GM23248 (cell line): ENCODE measurements at regions not wholly inside any gene's neighbourhood (a gene's known extent, or its start where the extent isn't known, plus 50 kb on each side); places are given as distances from the start of the nearest gene placed in this dataset.

Source experiments
- DNase-seq: peaks from one replicate; pipeline ENCODE4 v3.0.0-alpha.2; 2015
- H2AFZ ChIP-seq: fragments of 200-600 bp; sonication (generic); 2 replicates; pipeline ENCODE4 v1.6.1; 2016; ENCODE audit warnings: antibody characterized with exemption
- H3F3A ChIP-seq: fragments of 200-600 bp; sonication (generic); 2 replicates; pipeline ENCODE4 v1.6.1; 2016; ENCODE audit warnings: mild to moderate bottlenecking, antibody characterized with exemption, mixed run types; ENCODE audit not compliant: insufficient read depth
- H3K27ac ChIP-seq: fragments of 200-600 bp; sonication (generic); 2 replicates; pipeline ENCODE4 v1.5.1; 2016; ENCODE audit warnings: mild to moderate bottlenecking
- H3K27me3 ChIP-seq: fragments of 200-600 bp; sonication (generic); replicated peaks from 2 replicates; pipeline ENCODE4 v1.6.1; 2016; ENCODE audit warnings: mild to moderate bottlenecking; ENCODE audit not compliant: insufficient read depth
- H3K36me3 ChIP-seq: fragments of 200-600 bp; sonication (generic); 2 replicates; pipeline ENCODE4 v1.6.1; 2016; ENCODE audit warnings: low read depth, mild to moderate bottlenecking
- H3K4me1 ChIP-seq: fragments of 200-600 bp; sonication (generic); 2 replicates; pipeline ENCODE4 v1.6.1; 2016; ENCODE audit warnings: mild to moderate bottlenecking; ENCODE audit not compliant: insufficient read depth
- H3K4me2 ChIP-seq: fragments of 200-600 bp; sonication (generic); one replicate; pipeline ENCODE4 v1.6.1; 2016; ENCODE audit warnings: mild to moderate bottlenecking; ENCODE audit not compliant: unreplicated experiment
- H3K4me3 ChIP-seq: fragments of 200-600 bp; sonication (generic); 2 replicates; pipeline ENCODE4 v1.5.1; 2016; ENCODE audit warnings: mild to moderate bottlenecking
- H3K79me2 ChIP-seq: fragments of 200-600 bp; sonication (generic); 2 replicates; pipeline ENCODE4 v1.6.1; 2016; ENCODE audit warnings: mild to moderate bottlenecking; ENCODE audit not compliant: insufficient read depth
- H3K9ac ChIP-seq: fragments of 200-600 bp; sonication (generic); 2 replicates; pipeline ENCODE4 v1.6.1; 2016; ENCODE audit warnings: mild to moderate bottlenecking
- H3K9me2 ChIP-seq: fragments of 200-600 bp; sonication (generic); 2 replicates; pipeline ENCODE4 v1.6.1; 2016; ENCODE audit warnings: mixed run types, mild to moderate bottlenecking, moderate library complexity; ENCODE audit not compliant: insufficient read depth
- H3K9me3 ChIP-seq: fragments of 200-600 bp; sonication (generic); one replicate; pipeline ENCODE4 v1.6.1; 2017; ENCODE audit warnings: low read depth
- H4K20me1 ChIP-seq: fragments of 200-600 bp; sonication (generic); 2 replicates; pipeline ENCODE4 v1.6.0; 2016; ENCODE audit not compliant: insufficient read depth
- EZH2 ChIP-seq: fragments of 200-600 bp; sonication (generic); IDR thresholded peaks from 2 replicates; pipeline ENCODE4 v1.6.1; 2018; ENCODE audit warnings: antibody characterized with exemption, mild to moderate bottlenecking; ENCODE audit not compliant: insufficient read depth, poor library complexity, severe bottlenecking
- EZH2phosphoT487 ChIP-seq: fragments of 200-600 bp; sonication (generic); IDR thresholded peaks from 2 replicates; pipeline ENCODE4 v1.6.1; 2018; ENCODE audit warnings: antibody characterized with exemption, moderate library complexity, mild to moderate bottlenecking, low read depth; ENCODE audit not compliant: insufficient read depth
- WGBS, 2 experiments: methylation state at CpG; one replicate each; pipeline ENCODE4 v1.1.6; 2015 to 2017; ENCODE audit warnings: low lambda C conversion rate in 2 of 2, low coverage in 1 of 2; ENCODE audit errors: missing lambda C conversion rate in 2 of 2; 5-methylcytosine and 5-hydroxymethylcytosine counted together
- in situ Hi-C: fragments of 300-500 bp; cut with MboI; formaldehyde crosslinking; loops from 2 replicates; pipeline ENCODE4 v1.15.0; 2020

GRCh38 chr4:159757499-159757898 is 654.6 kb downstream of the RAPGEF2 start:
- TF ChIP-seq EZH2 (no peak), EZH2phosphoT487 (no peak)
- 5 to 6% methylated on average over 2 of the region's 2 CpGs for WGBS, 2 experiments
- no peaks in the 10 kb centered on the region for H3K4me1 ChIP-seq
- no peaks in the 10 kb centered on the region for H3K9me2 ChIP-seq
- no peaks in the 10 kb centered on the region for H3K79me2 ChIP-seq
- in situ Hi-C loops = no loop called here
- no peak overlapping the region for H3K9ac ChIP-seq
- H3K4me3 ChIP-seq = no peak overlapping the region
- DNase-seq = no peak
- H3K4me2 ChIP-seq = no peak overlapping the region
- no peaks in the 10 kb centered on the region for H3K36me3 ChIP-seq
- H3K27ac ChIP-seq = no peak overlapping the region
- no peaks in the 10 kb centered on the region for H4K20me1 ChIP-seq
- no peaks in the 10 kb centered on the region for H3K9me3 ChIP-seq
- no peaks in the 10 kb centered on the region for H3K27me3 ChIP-seq
- H3F3A ChIP-seq = no peaks in the 10 kb centered on the region
- no peak overlapping the region for H2AFZ ChIP-seq

GRCh38 chr4:159758061-159758460 is 655.2 kb downstream of the RAPGEF2 start:
- H3K4me2 ChIP-seq = no peak overlapping the region
- 6 to 8% methylated on average over 1 of the region's 1 CpG for WGBS, 2 experiments
- H2AFZ ChIP-seq = no peak overlapping the region
- no peak overlapping the region for H3K9ac ChIP-seq
- no peaks in the 10 kb centered on the region for H3K9me2 ChIP-seq
- H3K79me2 ChIP-seq = no peaks in the 10 kb centered on the region
- H3K27me3 ChIP-seq = no peaks in the 10 kb centered on the region
- H3K4me3 ChIP-seq = no peak overlapping the region
- H3K4me1 ChIP-seq = no peaks in the 10 kb centered on the region
- no peaks in the 10 kb centered on the region for H3K9me3 ChIP-seq
- no peaks in the 10 kb centered on the region for H3K36me3 ChIP-seq
- in situ Hi-C loops = no loop called here
- no peak overlapping the region for H3K27ac ChIP-seq
- TF ChIP-seq EZH2phosphoT487 = no peak
- TF ChIP-seq EZH2 = no peak
- H4K20me1 ChIP-seq = no peaks in the 10 kb centered on the region
- H3F3A ChIP-seq = no peaks in the 10 kb centered on the region
- no peak for DNase-seq

- no peak for TF ChIP-seq EZH2phosphoT487
- no peak for TF ChIP-seq EZH2
- no peaks in the 10 kb centered on the region for H3K36me3 ChIP-seq
- H3F3A ChIP-seq = no peaks in the 10 kb centered on the region
- in situ Hi-C loops = no loop called here
- no peaks in the 10 kb centered on the region for H3K79me2 ChIP-seq
- no peak overlapping the region for H3K9ac ChIP-seq
- no peaks in the 10 kb centered on the region for H3K9me3 ChIP-seq
- no peak overlapping the region for H2AFZ ChIP-seq
- 24 to 27% methylated on average over 1 of the region's 1 CpG for WGBS, 2 experiments
- no peak overlapping the region for H3K4me2 ChIP-seq
- H3K27ac ChIP-seq = no peak overlapping the region
- H3K27me3 ChIP-seq = no peaks in the 10 kb centered on the region
- H3K4me3 ChIP-seq = no peak overlapping the region
- H3K4me1 ChIP-seq = no peaks in the 10 kb centered on the region
- no peaks in the 10 kb centered on the region for H3K9me2 ChIP-seq
- no peaks in the 10 kb centered on the region for H4K20me1 ChIP-seq
- no peak for DNase-seq
These were observed 659.8 kb downstream of the RAPGEF2 start for GRCh38 chr4:159762672-159763071.

- no peaks in the 10 kb centered on the region for H3F3A ChIP-seq
- H3K27me3 ChIP-seq = no peaks in the 10 kb centered on the region
These were observed 661.6 kb downstream of the RAPGEF2 start for GRCh38 chr4:159764343-159764952.

More at GRCh38 chr4:159764343-159764952, 661.6 kb downstream of the RAPGEF2 start:
- Histone ChIP-seq H3K9me3 (no peaks in the 10 kb centered on the region), H3K9ac (no peak overlapping the region), H3K36me3 (no peaks in the 10 kb centered on the region), H3K9me2 (no peaks in the 10 kb centered on the region), H3K4me1 (no peaks in the 10 kb centered on the region), H3K4me2 (no peak overlapping the region), H3K4me3 (no peak overlapping the region), H2AFZ (0 out of 2 replicates have a peak overlapping the region, but pooled peaks have one; percentile 27), H3K79me2 (no peaks in the 10 kb centered on the region), H4K20me1 (no peaks in the 10 kb centered on the region), H3K27ac (no peak overlapping the region)
- 6% methylated on average over 5 of the region's 5 CpGs for WGBS, 2 experiments
- in situ Hi-C loops = no loop called here
- no peak for TF ChIP-seq EZH2phosphoT487
- TF ChIP-seq EZH2 = no peak
- peak; percentile 40 for DNase-seq
